ENCODE measurements at regions not wholly inside any gene's neighbourhood (a gene's known extent, or its start where the extent isn't known, plus 50 kb on each side); places are given as distances from the start of the nearest gene placed in this dataset.
A peak's percentile ranks its signal among the peaks of the same experiment; 100 is the strongest.

- no peak overlapping the region for H3K4me3 ChIP-seq (ENCODE audit: low read depth, low read length)
- TF ChIP-seq, protein P1, sequence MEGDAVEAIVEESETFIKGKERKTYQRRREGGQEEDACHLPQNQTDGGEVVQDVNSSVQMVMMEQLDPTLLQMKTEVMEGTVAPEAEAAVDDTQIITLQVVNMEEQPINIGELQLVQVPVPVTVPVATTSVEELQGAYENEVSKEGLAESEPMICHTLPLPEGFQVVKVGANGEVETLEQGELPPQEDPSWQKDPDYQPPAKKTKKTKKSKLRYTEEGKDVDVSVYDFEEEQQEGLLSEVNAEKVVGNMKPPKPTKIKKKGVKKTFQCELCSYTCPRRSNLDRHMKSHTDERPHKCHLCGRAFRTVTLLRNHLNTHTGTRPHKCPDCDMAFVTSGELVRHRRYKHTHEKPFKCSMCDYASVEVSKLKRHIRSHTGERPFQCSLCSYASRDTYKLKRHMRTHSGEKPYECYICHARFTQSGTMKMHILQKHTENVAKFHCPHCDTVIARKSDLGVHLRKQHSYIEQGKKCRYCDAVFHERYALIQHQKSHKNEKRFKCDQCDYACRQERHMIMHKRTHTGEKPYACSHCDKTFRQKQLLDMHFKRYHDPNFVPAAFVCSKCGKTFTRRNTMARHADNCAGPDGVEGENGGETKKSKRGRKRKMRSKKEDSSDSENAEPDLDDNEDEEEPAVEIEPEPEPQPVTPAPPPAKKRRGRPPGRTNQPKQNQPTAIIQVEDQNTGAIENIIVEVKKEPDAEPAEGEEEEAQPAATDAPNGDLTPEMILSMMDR (IDR thresholded peaks at IDR 0.05; ENCODE audit: low read depth, low read length, missing control alignments), result no peak
- in situ Hi-C loops (cut with HindIII; ENCODE audit: low sequenced_read_pairs), result loop anchor here (25.0 kb wide), 2 partner anchors 421 to 1271 kb away; no protein-coding TSS in a partner anchor
- DNase-seq (ENCODE audit: low read depth), result no peak
Observed at GRCh38 chr6:44666324-44666723, 278.8 kb downstream of the CDC5L start.

GRCh38 chr6:44667226-44667625 lies 279.7 kb downstream of the CDC5L start:
- TF ChIP-seq, protein P1 (IDR thresholded peaks at IDR 0.05; ENCODE audit: low read depth, low read length, missing control alignments), result no peak
- in situ Hi-C loops (cut with HindIII; ENCODE audit: low sequenced_read_pairs), result loop anchor here (25.0 kb wide), 2 partner anchors 420 to 1270 kb away; no protein-coding TSS in a partner anchor
- peak; percentile 98 for DNase-seq (ENCODE audit: low read depth)
- no peak overlapping the region for H3K4me3 ChIP-seq (ENCODE audit: low read depth, low read length)

DNA sequence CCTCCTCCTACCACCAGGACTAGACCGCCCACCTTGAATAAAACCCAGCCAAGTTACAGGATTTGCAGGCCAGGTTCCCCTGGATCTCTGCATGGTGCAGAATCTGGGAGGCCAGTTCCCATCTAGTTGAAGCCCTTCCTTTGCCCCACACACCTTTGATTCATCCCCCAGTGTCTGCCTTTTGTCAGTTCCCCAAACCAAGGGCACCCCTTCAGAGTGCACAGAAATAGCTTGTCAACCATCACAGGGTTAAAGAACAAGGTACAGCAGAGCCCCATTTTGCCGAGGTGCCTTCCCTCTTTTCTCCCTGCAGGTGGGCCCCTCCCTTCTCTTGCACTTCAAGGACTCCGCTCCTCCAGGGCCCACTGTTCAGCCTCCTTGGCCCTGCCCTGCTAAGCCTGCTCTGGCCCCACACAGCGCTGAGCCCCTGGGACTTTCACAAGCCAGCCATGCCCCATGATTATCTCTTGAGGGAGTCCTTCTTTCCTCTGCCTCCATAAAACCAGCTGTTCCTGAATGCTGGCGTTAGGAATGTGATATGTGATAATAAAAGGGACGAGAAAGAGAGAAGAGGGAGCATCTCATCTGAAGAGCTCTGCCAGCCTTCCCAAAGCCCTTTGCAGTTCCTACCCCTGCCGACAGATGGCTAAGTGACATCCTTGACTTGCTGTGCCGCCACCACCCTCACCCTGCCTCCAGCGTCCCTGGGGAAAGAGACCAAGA lies 280.3 kb downstream of the CDC5L start:
- TF ChIP-seq, protein P1 (IDR thresholded peaks at IDR 0.05; ENCODE audit: low read depth, low read length, missing control alignments), result peak; percentile 73
- in situ Hi-C loops (cut with HindIII; ENCODE audit: low sequenced_read_pairs), result loop anchor here (25.0 kb wide), 2 partner anchors 419 to 1269 kb away; no protein-coding TSS in a partner anchor
- no peak for DNase-seq (ENCODE audit: low read depth)
- no peak overlapping the region for H3K4me3 ChIP-seq (ENCODE audit: low read depth, low read length)

DNA sequence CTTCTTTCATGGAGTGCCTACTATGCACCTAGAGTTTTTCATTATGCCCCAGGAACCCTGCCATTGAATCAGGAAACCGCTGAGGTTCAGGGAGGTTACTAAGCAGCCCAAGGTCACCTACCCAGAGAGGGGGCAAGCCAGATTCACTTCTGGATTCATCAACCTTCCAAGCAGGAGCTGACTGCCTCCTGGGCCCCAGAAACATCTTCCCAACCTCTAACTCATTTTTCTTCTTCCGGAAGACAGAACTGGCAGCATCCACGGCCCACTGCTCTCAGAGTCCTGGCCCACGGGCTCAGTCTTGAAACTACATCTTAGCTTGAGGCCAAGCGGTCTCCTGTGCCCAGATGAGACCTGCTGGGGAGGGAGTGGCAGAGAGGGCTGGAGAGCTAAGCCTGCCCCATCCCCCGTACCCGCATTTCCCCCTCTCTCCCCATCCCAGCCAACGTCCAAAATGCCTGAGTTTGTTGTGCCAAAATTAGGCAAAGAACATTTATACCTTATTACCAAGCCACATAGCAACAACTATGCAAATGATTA lies 281.0 kb downstream of the CDC5L start:
- in situ Hi-C loops (cut with HindIII; ENCODE audit: low sequenced_read_pairs), result loop anchor here (25.0 kb wide), 2 partner anchors 419 to 1269 kb away; no protein-coding TSS in a partner anchor

GRCh38 chr6:44668976-44669934 lies 281.7 kb downstream of the CDC5L start:
- no peak for DNase-seq (ENCODE audit: low read depth)
- TF ChIP-seq, protein P1 (IDR thresholded peaks at IDR 0.05; ENCODE audit: low read depth, low read length, missing control alignments), result no peak
- in situ Hi-C loops (cut with HindIII; ENCODE audit: low sequenced_read_pairs), result loop anchor here (25.0 kb wide), 2 partner anchors 418 to 1268 kb away; no protein-coding TSS in a partner anchor
- no peak overlapping the region for H3K4me3 ChIP-seq (ENCODE audit: low read depth, low read length)

More for the DNA sequence above, 281.0 kb downstream of the CDC5L start:
- TF ChIP-seq, protein P1 (IDR thresholded peaks at IDR 0.05; ENCODE audit: low read depth, low read length, missing control alignments), result no peak
- no peak overlapping the region for H3K4me3 ChIP-seq (ENCODE audit: low read depth, low read length)
- DNase-seq (ENCODE audit: low read depth), result no peak

DNA sequence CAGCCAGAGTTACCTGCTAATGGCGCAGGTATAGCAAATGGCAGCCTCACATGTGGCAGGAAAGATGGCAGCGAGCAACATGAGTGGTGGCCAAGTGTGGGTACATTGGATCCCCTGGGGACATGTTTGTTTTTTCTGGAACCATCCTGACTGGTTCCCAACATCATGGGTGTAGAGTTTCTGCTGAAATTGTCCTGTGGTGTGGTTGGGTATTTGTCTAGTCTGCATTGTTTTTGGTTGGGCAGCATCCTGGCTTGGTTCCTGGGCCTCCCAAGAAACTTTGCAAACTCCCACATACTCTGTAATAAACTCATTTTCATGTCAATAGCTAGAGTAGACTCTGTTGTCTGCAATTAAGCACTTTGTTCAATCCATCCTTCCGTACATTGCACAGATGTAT lies 282.6 kb downstream of the CDC5L start:
- TF ChIP-seq, protein P1 (IDR thresholded peaks at IDR 0.05; ENCODE audit: low read depth, low read length, missing control alignments), result no peak
- in situ Hi-C loops (cut with HindIII; ENCODE audit: low sequenced_read_pairs), result loop anchor here (25.0 kb wide), 2 partner anchors 417 to 1267 kb away; no protein-coding TSS in a partner anchor

More for the DNA sequence above, 282.6 kb downstream of the CDC5L start:
- no peak overlapping the region for H3K4me3 ChIP-seq (ENCODE audit: low read depth, low read length)
- no peak for DNase-seq (ENCODE audit: low read depth)
